ENCODE measurements at regions not wholly inside any gene's neighbourhood (a gene's known extent, or its start where the extent isn't known, plus 50 kb on each side); places are given as distances from the start of the nearest gene placed in this dataset.

- no peak for DNase-seq (ENCODE audit: low read depth in 2 of 3, low spot score in 2 of 3)
Observed at GRCh38 chr1:80417671-80418070, 1383.1 kb upstream of the ADGRL2 start.

- no peak for DNase-seq (ENCODE audit: low read depth in 2 of 3, low spot score in 2 of 3)
Observed at GRCh38 chr1:80413969-80414368, 1386.8 kb upstream of the ADGRL2 start.

- no peak for DNase-seq (ENCODE audit: low read depth in 2 of 3, low spot score in 2 of 3)
Observed at GRCh38 chr1:80410233-80410632, 1390.5 kb upstream of the ADGRL2 start.

GRCh38 chr1:80403471-80403893, 1397.0 kb upstream of the ADGRL4 start:
- no peak for DNase-seq (ENCODE audit: low read depth in 2 of 3, low spot score in 2 of 3)

GRCh38 chr1:80402625-80403024, 1396.1 kb upstream of the ADGRL4 start:
- DNase-seq (ENCODE audit: low read depth in 2 of 3, low spot score in 2 of 3): no peak

- DNase-seq (ENCODE audit: low read depth in 2 of 3, low spot score in 2 of 3): no peak
Observed at GRCh38 chr1:80401757-80402156, 1395.2 kb upstream of the ADGRL4 start.

GRCh38 chr1:80392529-80392928, 1386.0 kb upstream of the ADGRL4 start:
- DNase-seq (ENCODE audit: low read depth in 2 of 3, low spot score in 2 of 3): no peak

- DNase-seq (ENCODE audit: low read depth in 2 of 3, low spot score in 2 of 3): no peak
Observed at GRCh38 chr1:80385650-80386049, 1379.1 kb upstream of the ADGRL4 start.

GRCh38 chr1:80384959-80385358, 1378.4 kb upstream of the ADGRL4 start:
- DNase-seq (ENCODE audit: low read depth in 2 of 3, low spot score in 2 of 3): no peak

- DNase-seq (ENCODE audit: low read depth in 2 of 3, low spot score in 2 of 3): no peak
Observed at GRCh38 chr1:80384083-80384830, 1377.7 kb upstream of the ADGRL4 start.

- no peak for DNase-seq (ENCODE audit: low read depth in 2 of 3, low spot score in 2 of 3)
Observed at GRCh38 chr1:80375662-80376061, 1369.1 kb upstream of the ADGRL4 start.

- no peak for DNase-seq (ENCODE audit: low read depth in 2 of 3, low spot score in 2 of 3)
Observed at GRCh38 chr1:80375109-80375508, 1368.6 kb upstream of the ADGRL4 start.

GRCh38 chr1:80369780-80370179, 1363.2 kb upstream of the ADGRL4 start:
- no peak for DNase-seq (ENCODE audit: low read depth in 2 of 3, low spot score in 2 of 3)

GRCh38 chr1:80367058-80367457, 1360.5 kb upstream of the ADGRL4 start:
- no peak for DNase-seq (ENCODE audit: low read depth in 2 of 3, low spot score in 2 of 3)

GRCh38 chr1:80365359-80366021, 1359.0 kb upstream of the ADGRL4 start:
- DNase-seq (ENCODE audit: low read depth in 2 of 3, low spot score in 2 of 3): no peak

- no peak for DNase-seq (ENCODE audit: low read depth in 2 of 3, low spot score in 2 of 3)
Observed at GRCh38 chr1:80363689-80364475, 1357.4 kb upstream of the ADGRL4 start.

- DNase-seq (ENCODE audit: low read depth in 2 of 3, low spot score in 2 of 3): no peak
Observed at GRCh38 chr1:80359666-80360065, 1353.1 kb upstream of the ADGRL4 start.

- DNase-seq (ENCODE audit: low read depth in 2 of 3, low spot score in 2 of 3): no peak
Observed at GRCh38 chr1:80349218-80349617, 1342.7 kb upstream of the ADGRL4 start.

- no peak for DNase-seq (ENCODE audit: low read depth in 2 of 3, low spot score in 2 of 3)
Observed at GRCh38 chr1:80341021-80341420, 1334.5 kb upstream of the ADGRL4 start.

GRCh38 chr1:80318108-80318507, 1311.6 kb upstream of the ADGRL4 start:
- DNase-seq (ENCODE audit: low read depth in 2 of 3, low spot score in 2 of 3): no peak

- no peak for DNase-seq (ENCODE audit: low read depth in 2 of 3, low spot score in 2 of 3)
Observed at GRCh38 chr1:80310703-80311245, 1304.2 kb upstream of the ADGRL4 start.
